Smooth muscle cell (in vitro differentiated cells): ENCODE measurements at regions not wholly inside any gene's neighbourhood (a gene's known extent, or its start where the extent isn't known, plus 50 kb on each side); places are given as distances from the start of the nearest gene placed in this dataset.

ENCODE experiments used
- DNase-seq: peaks from one replicate; lab custom pipeline; 2025; ENCODE audit not compliant: unreplicated experiment; lab: John Stamatoyannopoulos, UW
- H2AFZ ChIP-seq: fragments of 200-600 bp; sonication (generic); 2 replicates; pipeline ENCODE4 v1.6.0; 2016; ENCODE audit warnings: antibody characterized with exemption, low read depth, mild to moderate bottlenecking
- H3F3A ChIP-seq: fragments of 200-600 bp; sonication (generic); 2 replicates; pipeline ENCODE4 v1.6.0; 2017; ENCODE audit warnings: antibody characterized with exemption, low read depth
- H3K27ac ChIP-seq: fragments of 200-600 bp; sonication (generic); 2 replicates; pipeline ENCODE4 v1.5.1; 2016; ENCODE audit warnings: low read depth, mild to moderate bottlenecking
- H3K27me3 ChIP-seq: fragments of 200-600 bp; sonication (generic); 2 replicates; pipeline ENCODE4 v1.6.1; 2016; ENCODE audit warnings: low read depth, mild to moderate bottlenecking
- H3K36me3 ChIP-seq: fragments of 200-600 bp; sonication (generic); 2 replicates; pipeline ENCODE4 v1.5.1; 2016; ENCODE audit warnings: low read depth
- H3K4me1 ChIP-seq: fragments of 200-600 bp; sonication (generic); 2 replicates; pipeline ENCODE4 v1.5.1; 2016; ENCODE audit warnings: low read depth
- H3K4me2 ChIP-seq: fragments of 200-600 bp; sonication (generic); 2 replicates; pipeline ENCODE4 v1.6.0; 2016; ENCODE audit warnings: mild to moderate bottlenecking
- H3K4me3 ChIP-seq: fragments of 200-600 bp; sonication (generic); 2 replicates; pipeline ENCODE4 v1.5.1; 2016; ENCODE audit warnings: mild to moderate bottlenecking
- H3K79me2 ChIP-seq: fragments of 200-600 bp; sonication (generic); 2 replicates; pipeline ENCODE4 v1.6.0; 2016; ENCODE audit warnings: low read depth, mild to moderate bottlenecking
- H3K9ac ChIP-seq: fragments of 200-600 bp; sonication (generic); 2 replicates; pipeline ENCODE4 v1.6.0; 2016; ENCODE audit warnings: low read depth
- H3K9me3 ChIP-seq: fragments of 200-600 bp; sonication (generic); replicated peaks from 2 replicates; pipeline ENCODE4 v1.5.1; 2016; ENCODE audit warnings: low read depth
- H4K20me1 ChIP-seq: fragments of 200-600 bp; sonication (generic); 2 replicates; pipeline ENCODE4 v1.6.0; 2016; ENCODE audit warnings: low read depth
- CTCF ChIP-seq: fragments of 200-600 bp; sonication (generic); IDR thresholded peaks from 2 replicates; pipeline ENCODE4 v1.5.1; 2017; ENCODE audit warnings: borderline replicate concordance, mild to moderate bottlenecking, antibody characterized with exemption; ENCODE audit not compliant: insufficient read depth, poor library complexity, severe bottlenecking
- WGBS: methylation state at CpG from one replicate; pipeline ENCODE4 v1.1.7; 2016; ENCODE audit warnings: low lambda C conversion rate; 5-methylcytosine and 5-hydroxymethylcytosine counted together

- no peak overlapping the region for H3K9ac ChIP-seq
- TF ChIP-seq CTCF, result no peak
- H3K79me2 ChIP-seq, result no peaks in the 10 kb centered on the region
- no peaks in the 10 kb centered on the region for H3F3A ChIP-seq
- no peaks in the 10 kb centered on the region for H3K27me3 ChIP-seq
- no peaks in the 10 kb centered on the region for H3K9me3 ChIP-seq
- no peak overlapping the region for H2AFZ ChIP-seq
- H3K4me2 ChIP-seq, result no peak overlapping the region
- no peaks in the 10 kb centered on the region for H4K20me1 ChIP-seq
- no peak for DNase-seq
- H3K4me3 ChIP-seq, result no peak overlapping the region
- H3K4me1 ChIP-seq, result no peaks in the 10 kb centered on the region
- H3K36me3 ChIP-seq, result no peaks in the 10 kb centered on the region
- 87% methylated on average over 7 of the region's 7 CpGs for WGBS
- no peak overlapping the region for H3K27ac ChIP-seq
These were observed 1288.4 kb downstream of the TBC1D22A start for GRCh38 chr22:48050836-48051235.

GRCh38 chr22:48049116-48049515, 1286.7 kb downstream of the TBC1D22A start:
- Histone ChIP-seq H3K4me2 (no peak overlapping the region), H3K27ac (no peak overlapping the region), H3K79me2 (no peaks in the 10 kb centered on the region), H3F3A (no peaks in the 10 kb centered on the region), H3K4me1 (no peaks in the 10 kb centered on the region), H3K36me3 (no peaks in the 10 kb centered on the region), H3K9ac (no peak overlapping the region), H4K20me1 (no peaks in the 10 kb centered on the region), H3K4me3 (no peak overlapping the region), H3K27me3 (no peaks in the 10 kb centered on the region), H2AFZ (no peak overlapping the region), H3K9me3 (no peaks in the 10 kb centered on the region)
- DNase-seq, result no peak
- no peak for TF ChIP-seq CTCF
- WGBS, result 84% methylated on average over 10 of the region's 10 CpGs

DNA sequence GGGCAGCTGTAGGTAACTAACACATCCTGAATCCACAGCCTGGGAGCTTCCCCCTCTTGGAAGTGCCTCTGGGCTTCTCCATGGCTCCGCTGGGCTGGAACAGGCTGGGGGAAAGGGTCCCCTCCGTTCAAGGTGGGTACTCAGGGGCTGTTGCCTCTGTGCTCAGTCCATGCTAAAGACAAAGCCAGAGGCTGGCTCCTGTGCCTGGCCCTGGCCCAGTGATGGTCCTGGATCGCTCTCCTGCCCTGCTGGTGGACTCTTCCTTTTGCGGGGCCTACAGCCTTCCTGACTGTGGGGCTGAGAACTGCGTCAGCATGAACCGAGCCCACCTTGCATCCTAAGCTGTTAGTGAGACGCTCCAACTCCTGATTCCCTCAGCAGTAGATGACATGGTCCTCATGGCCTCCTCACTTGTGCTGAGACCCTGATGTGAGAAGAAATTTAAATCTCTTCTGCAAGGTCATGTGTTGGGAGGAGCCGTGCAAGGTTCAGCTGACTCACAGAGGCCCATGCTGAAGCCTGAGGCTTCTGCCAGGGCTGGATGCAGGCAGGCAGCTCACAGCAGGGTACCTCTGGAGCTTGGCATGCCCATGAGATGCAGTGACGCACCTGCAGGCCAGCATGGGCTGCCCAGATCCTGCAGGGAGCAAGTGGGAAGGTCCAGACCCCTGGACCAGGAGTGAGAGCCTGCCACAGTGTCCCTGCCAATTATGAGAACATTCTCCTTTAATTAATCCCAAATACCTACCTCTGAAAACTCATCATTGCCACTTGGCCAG, 1285.5 kb downstream of the TBC1D22A start:
- H3K4me3 ChIP-seq, result no peak overlapping the region
- no peak overlapping the region for H3K9ac ChIP-seq
- H3K9me3 ChIP-seq, result no peaks in the 10 kb centered on the region
- no peaks in the 10 kb centered on the region for H3K79me2 ChIP-seq
- TF ChIP-seq CTCF, result no peak
- H3K4me1 ChIP-seq, result no peaks in the 10 kb centered on the region
- DNase-seq, result no peak
- no peaks in the 10 kb centered on the region for H3K27me3 ChIP-seq
- no peaks in the 10 kb centered on the region for H3F3A ChIP-seq
- no peak overlapping the region for H3K27ac ChIP-seq
- WGBS, result 97% methylated on average over 9 of the region's 9 CpGs
- H4K20me1 ChIP-seq, result no peaks in the 10 kb centered on the region
- no peak overlapping the region for H2AFZ ChIP-seq
- no peak overlapping the region for H3K4me2 ChIP-seq
- H3K36me3 ChIP-seq, result no peaks in the 10 kb centered on the region

DNA sequence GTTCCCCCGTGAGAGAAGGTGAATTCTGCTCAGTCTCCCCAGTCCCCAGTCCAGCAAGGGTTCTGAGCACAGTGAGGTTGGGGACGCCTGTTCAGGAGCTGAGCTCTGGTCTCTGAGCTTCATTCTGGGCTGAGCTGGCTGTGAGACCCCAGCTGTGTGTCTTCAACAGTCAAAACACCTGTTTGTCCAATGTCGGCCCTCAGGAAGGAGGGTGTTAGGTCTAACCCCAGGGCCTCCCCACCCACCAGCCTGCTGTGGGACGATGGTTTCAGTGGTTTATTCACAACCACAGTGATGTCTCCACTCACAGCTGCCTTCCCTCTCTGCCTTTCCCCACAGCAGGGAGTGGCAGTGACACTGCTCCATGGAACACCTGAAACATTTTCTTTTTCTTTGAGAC, 1282.9 kb downstream of the TBC1D22A start:
- Histone ChIP-seq H3K9me3 (no peaks in the 10 kb centered on the region), H3K4me3 (no peak overlapping the region), H3K4me2 (no peak overlapping the region), H3F3A (no peaks in the 10 kb centered on the region), H2AFZ (no peak overlapping the region), H3K9ac (no peak overlapping the region), H3K79me2 (no peaks in the 10 kb centered on the region), H3K27me3 (no peaks in the 10 kb centered on the region), H3K27ac (no peak overlapping the region), H3K36me3 (no peaks in the 10 kb centered on the region), H4K20me1 (no peaks in the 10 kb centered on the region), H3K4me1 (no peaks in the 10 kb centered on the region)
- 72% methylated on average over 4 of the region's 4 CpGs for WGBS
- no peak for DNase-seq
- TF ChIP-seq CTCF, result no peak
